GM06990 (cell line): ENCODE measurements at regions not wholly inside any gene's neighbourhood (a gene's known extent, or its start where the extent isn't known, plus 50 kb on each side); places are given as distances from the start of the nearest gene placed in this dataset.

Experiments used
- DNase-seq: peaks from one replicate; pipeline ENCODE4 v3.0.0-alpha.2; 2011; ENCODE audit not compliant: insufficient read length; ENCODE audit errors: extremely low read depth
- H3K27me3 ChIP-seq: replicated peaks from 2 replicates; pipeline ENCODE4 v1.6.0; 2011; ENCODE audit warnings: low read length; ENCODE audit not compliant: control insufficient read depth, insufficient read depth
- H3K36me3 ChIP-seq: 2 replicates; pipeline ENCODE4 v1.5.1; 2011; ENCODE audit warnings: low read length; ENCODE audit not compliant: control insufficient read depth, insufficient read depth
- H3K4me3 ChIP-seq: replicated peaks from 2 replicates; pipeline ENCODE4 v1.5.1; 2011; ENCODE audit warnings: low read depth, mild to moderate bottlenecking, control low read depth, low read length
- CTCF ChIP-seq: IDR thresholded peaks from 2 replicates; pipeline ENCODE4 v1.5.1; 2011; ENCODE audit warnings: low read length, control low read depth, mild to moderate bottlenecking, inconsistent platforms; ENCODE audit not compliant: insufficient read depth, poor library complexity, severe bottlenecking

GRCh38 chr3:59321881-59322540 is 272.2 kb upstream of the CFAP20DC start:
- H3K4me3 ChIP-seq: no peak overlapping the region
- no peak for TF ChIP-seq CTCF
- no peaks in the 10 kb centered on the region; the same call in 1 of the 2 replicates for H3K27me3 ChIP-seq
- H3K36me3 ChIP-seq: no peaks in the 10 kb centered on the region
- no peak for DNase-seq

- H3K27me3 ChIP-seq: no peaks in the 10 kb centered on the region; the same call in 1 of the 2 replicates
- no peaks in the 10 kb centered on the region for H3K36me3 ChIP-seq
- H3K4me3 ChIP-seq: no peak overlapping the region
- DNase-seq: no peak
- no peak for TF ChIP-seq CTCF
Measured at GRCh38 chr3:59320080-59320479, 270.3 kb upstream of the CFAP20DC start.

- TF ChIP-seq CTCF: no peak
- no peaks in the 10 kb centered on the region; the same call in 1 of the 2 replicates for H3K27me3 ChIP-seq
- DNase-seq: no peak
- H3K4me3 ChIP-seq: no peak overlapping the region
- no peaks in the 10 kb centered on the region for H3K36me3 ChIP-seq
Measured at GRCh38 chr3:59319442-59319841, 269.6 kb upstream of the CFAP20DC start.

- no peak overlapping the region for H3K4me3 ChIP-seq
- DNase-seq: no peak
- TF ChIP-seq CTCF: no peak
- no peaks in the 10 kb centered on the region; the same call in 1 of the 2 replicates for H3K27me3 ChIP-seq
- H3K36me3 ChIP-seq: no peaks in the 10 kb centered on the region
Measured at GRCh38 chr3:59318881-59319280, 269.1 kb upstream of the CFAP20DC start.

GRCh38 chr3:59317386-59317785 is 267.6 kb upstream of the CFAP20DC start:
- no peak for DNase-seq
- H3K4me3 ChIP-seq: no peak overlapping the region
- no peaks in the 10 kb centered on the region for H3K36me3 ChIP-seq
- no peaks in the 10 kb centered on the region for H3K27me3 ChIP-seq
- no peak for TF ChIP-seq CTCF
